GM21526 (cell line): ENCODE measurements at regions not wholly inside any gene's neighbourhood (a gene's known extent, or its start where the extent isn't known, plus 50 kb on each side); places are given as distances from the start of the nearest gene placed in this dataset.
A peak's percentile ranks its signal among the peaks of the same experiment; 100 is the strongest.

Experiments used
- ATAC-seq: cut with Tn5 transposase; IDR thresholded peaks from one replicate; pipeline ENCODE4 v1.9.1; 2021; ENCODE audit warnings: moderate library complexity; ENCODE audit not compliant: unreplicated experiment, low FRiP score

- no peak for ATAC-seq
Measured at GRCh38 chr17:56648321-56648720, 54.8 kb downstream of the NOG start.

- no peak for ATAC-seq
Measured at GRCh38 chr17:56648806-56649205, 55.3 kb downstream of the NOG start.

- ATAC-seq = no peak
Measured at GRCh38 chr17:56652628-56653027, 59.1 kb downstream of the NOG start.

- peak; percentile 95 for ATAC-seq
Measured at GRCh38 chr17:56653877-56654276, 60.4 kb downstream of the NOG start.

- no peak for ATAC-seq
Measured at GRCh38 chr17:56656701-56657327, 63.3 kb downstream of the NOG start.

GRCh38 chr17:56658648-56659047, 65.1 kb downstream of the NOG start:
- ATAC-seq = no peak

GRCh38 chr17:56659622-56660021, 66.1 kb downstream of the NOG start:
- ATAC-seq = peak; percentile 58

GRCh38 chr17:56661906-56662305, 68.4 kb downstream of the NOG start:
- no peak for ATAC-seq

- ATAC-seq = no peak
Measured at GRCh38 chr17:56665864-56666263, 72.4 kb downstream of the NOG start.

GRCh38 chr17:56667925-56668458, 74.5 kb downstream of the NOG start:
- ATAC-seq = no peak

- ATAC-seq = no peak
Measured at GRCh38 chr17:56672195-56672594, 78.7 kb downstream of the NOG start.

- no peak for ATAC-seq
Measured at GRCh38 chr17:56674401-56674925, 81.0 kb downstream of the NOG start.

GRCh38 chr17:56675876-56676660, 82.6 kb downstream of the NOG start:
- no peak for ATAC-seq

GRCh38 chr17:56676810-56677209, 83.3 kb downstream of the NOG start:
- no peak for ATAC-seq

GRCh38 chr17:56678249-56679114, 85.0 kb downstream of the NOG start:
- ATAC-seq = no peak

- ATAC-seq = peak; percentile 53
Measured at GRCh38 chr17:56679115-56679776, 85.7 kb downstream of the NOG start.

GRCh38 chr17:56679777-56680422, 86.4 kb downstream of the NOG start:
- ATAC-seq = no peak

GRCh38 chr17:56680676-56681075, 87.2 kb downstream of the NOG start:
- ATAC-seq = no peak

GRCh38 chr17:56681561-56682266, 88.2 kb downstream of the NOG start:
- peak; percentile 62 for ATAC-seq
